Caco-2 (cell line): ENCODE measurements at regions not wholly inside any gene's neighbourhood (a gene's known extent, or its start where the extent isn't known, plus 50 kb on each side); places are given as distances from the start of the nearest gene placed in this dataset.

Experiments
- BruUV-seq: library from RNA; stranded (reverse); fragments of 400-500 nt; replicated peaks from 2 replicates; lab custom pipeline; 2021; lab: Mats Ljungman, UMichigan
- CTCF ChIA-PET: fragments of 300-600 bp; sonication (Branson Sonifier 250); formaldehyde crosslinking; loops from one replicate; lab custom pipeline; 2022; ENCODE audit warnings: antibody characterized with exemption; lab: Charles Lee
- POLR2A ChIA-PET: fragments of 300-600 bp; sonication (Branson Sonifier 250); formaldehyde crosslinking; loops from one replicate; lab custom pipeline; 2022; ENCODE audit warnings: antibody characterized with exemption; lab: Charles Lee
- DNase-seq, 2 experiments: peaks; one replicate each; pipeline versions ENCODE4 v3.0.0 to v3.0.0-alpha.2; 2020 to 2022
- H3K27me3 ChIP-seq: replicated peaks from 2 replicates; pipeline ENCODE4 v1.6.0; 2011; ENCODE audit warnings: low read length; ENCODE audit not compliant: control insufficient read depth, insufficient read depth
- H3K36me3 ChIP-seq: 2 replicates; pipeline ENCODE4 v1.5.1; 2011; ENCODE audit warnings: low read length; ENCODE audit not compliant: control insufficient read depth, insufficient read depth
- H3K4me1 ChIP-seq: fragments of 250-450 bp; sonication (Bioruptor Pico); 2 replicates; pipeline ENCODE4 v1.5.1; 2020; ENCODE audit warnings: mild to moderate bottlenecking
- H3K4me3 ChIP-seq: 2 replicates; pipeline ENCODE4 v1.5.1; 2011; ENCODE audit warnings: low read depth, mild to moderate bottlenecking, control low read depth, low read length
- H3K9me3 ChIP-seq: fragments of 250-450 bp; sonication (Bioruptor Pico); 2 replicates; pipeline ENCODE4 v1.5.1; 2020; ENCODE audit warnings: mild to moderate bottlenecking, moderate library complexity
- H3K27ac Mint-ChIP-seq: one replicate; pipeline ENCODE4 v1.8.0; 2022; ENCODE audit warnings: mixed read lengths; ENCODE audit not compliant: unreplicated experiment
- H3K27me3 Mint-ChIP-seq: one replicate; pipeline ENCODE4 v1.8.0; 2022; ENCODE audit warnings: mixed read lengths; ENCODE audit not compliant: insufficient read depth, unreplicated experiment
- H3K36me3 Mint-ChIP-seq: one replicate; pipeline ENCODE4 v1.8.0; 2022; ENCODE audit warnings: mild to moderate bottlenecking, mixed read lengths; ENCODE audit not compliant: insufficient read depth, unreplicated experiment
- H3K4me1 Mint-ChIP-seq: one replicate; pipeline ENCODE4 v1.8.0; 2022; ENCODE audit warnings: low read depth, mixed read lengths; ENCODE audit not compliant: unreplicated experiment
- H3K4me3 Mint-ChIP-seq: one replicate; pipeline ENCODE4 v1.8.0; 2022; ENCODE audit warnings: mild to moderate bottlenecking, moderate library complexity, mixed read lengths; ENCODE audit not compliant: unreplicated experiment
- H3K9me3 Mint-ChIP-seq: one replicate; pipeline ENCODE4 v1.8.0; 2022; ENCODE audit warnings: mixed read lengths; ENCODE audit not compliant: unreplicated experiment
- CTCF ChIP-seq, 2 experiments: fragments of 200-600 bp in 1 of 2; IDR thresholded peaks; 1 replicate in 1 of 2; 2 replicates in 1 of 2; pipeline versions ENCODE4 v1.5.1 to v1.8.0; 2011 to 2022; ENCODE audit warnings: antibody characterized with exemption in 1 of 2, control low read depth in 1 of 2, inconsistent platforms in 1 of 2, low read depth in 1 of 2, low read length in 1 of 2, mild to moderate bottlenecking in 1 of 2, moderate library complexity in 1 of 2; ENCODE audit not compliant: insufficient read depth in 1 of 2, severe bottlenecking in 1 of 2, unreplicated experiment in 1 of 2
- intact Hi-C: fragments of 100-400 bp; cut with micrococcal nuclease; formaldehyde crosslinking; loops from one replicate; pipeline ENCODE4 v1.10.0; 2022; ENCODE audit not compliant: unreplicated experiment

- no peak for DNase-seq
- CTCF ChIA-PET, result no interaction called here
- Mint-ChIP-seq H3K27me3 (no peaks in the 10 kb centered on the region), H3K27ac (no peak overlapping the region), H3K36me3 (no peaks in the 10 kb centered on the region), H3K4me3 (no peak overlapping the region), H3K9me3 (peaks cover 9% of the 10 kb centered on the region), H3K4me1 (no peaks in the 10 kb centered on the region)
- Histone ChIP-seq H3K27me3 (no peaks in the 10 kb centered on the region), H3K4me1 (no peaks in the 10 kb centered on the region), H3K4me3 (no peak overlapping the region), H3K36me3 (no peaks in the 10 kb centered on the region), H3K9me3 (no peaks in the 10 kb centered on the region)
- BruUV-seq, result no TSS peak
- intact Hi-C loops, result no loop called here
- TF ChIP-seq CTCF (IDR thresholded peaks at IDR 0.05; ENCODE audit: insufficient read depth in 1 of 2, low read depth in 1 of 2, low read length in 1 of 2, severe bottlenecking in 1 of 2, unreplicated experiment in 1 of 2), result no peak
- POLR2A ChIA-PET, result no interaction called here
These were observed 953.8 kb upstream of the GBE1 start for GRCh38 chr3:82715091-82715856.

DNA sequence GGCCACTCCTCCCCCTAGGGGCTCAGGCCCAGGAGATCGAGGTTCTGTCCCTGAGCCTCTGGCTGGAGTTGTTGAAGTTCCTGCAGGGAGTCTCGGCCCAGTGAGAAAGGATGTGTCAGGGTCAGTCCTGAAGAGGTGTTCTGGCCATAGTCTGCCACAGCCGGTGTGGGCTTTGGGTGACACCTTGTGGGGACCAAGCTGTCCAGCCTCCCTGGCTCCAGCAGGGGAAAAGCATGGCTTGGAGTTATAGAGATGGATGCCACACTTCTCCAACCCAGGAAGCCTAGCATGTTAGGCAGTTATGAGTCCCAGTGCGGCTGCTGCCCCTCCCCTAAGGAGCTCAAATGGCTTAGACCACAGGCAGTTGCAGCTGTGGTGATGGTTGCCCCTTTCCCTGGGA, 945.6 kb upstream of the GBE1 start:
- no peaks in the 10 kb centered on the region for H3K27me3 Mint-ChIP-seq
- POLR2A ChIA-PET, result no interaction called here
- no TSS peak for BruUV-seq
- no peak overlapping the region for H3K4me3 ChIP-seq
- peak in 1 of 2 experiments; percentile 18 for DNase-seq
- no peak overlapping the region for H3K27ac Mint-ChIP-seq
- CTCF ChIA-PET, result no interaction called here
- H3K4me1 ChIP-seq, result no peaks in the 10 kb centered on the region
- H3K4me1 Mint-ChIP-seq, result no peaks in the 10 kb centered on the region
- H3K36me3 ChIP-seq, result no peaks in the 10 kb centered on the region
- H3K9me3 ChIP-seq, result no peaks in the 10 kb centered on the region
- no peaks in the 10 kb centered on the region for H3K27me3 ChIP-seq
- no peaks in the 10 kb centered on the region for H3K9me3 Mint-ChIP-seq
- H3K4me3 Mint-ChIP-seq, result no peak overlapping the region
- no peaks in the 10 kb centered on the region for H3K36me3 Mint-ChIP-seq
- intact Hi-C loops, result no loop called here
- TF ChIP-seq CTCF (IDR thresholded peaks at IDR 0.05; ENCODE audit: insufficient read depth in 1 of 2, low read depth in 1 of 2, low read length in 1 of 2, severe bottlenecking in 1 of 2, unreplicated experiment in 1 of 2), result peak in 1 of 2 experiments; percentile 37

DNA sequence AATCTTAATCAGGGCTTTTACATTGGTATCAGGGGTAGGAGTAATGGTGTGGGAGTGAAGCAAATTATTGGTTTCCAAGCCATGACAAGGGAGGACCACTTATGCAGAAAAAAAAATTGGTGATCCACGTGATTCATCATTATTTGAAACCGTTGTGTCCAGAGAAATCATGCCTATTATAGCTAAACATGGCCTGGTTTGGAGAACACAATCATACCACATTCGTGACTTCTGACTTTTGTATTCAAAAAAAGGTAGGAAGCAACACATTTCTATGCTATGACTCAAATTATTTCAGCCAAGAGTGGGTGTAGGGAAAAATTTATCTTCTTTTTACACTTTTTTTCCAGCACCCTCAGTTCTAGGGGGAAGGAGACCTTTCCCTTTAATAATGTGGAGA, 924.3 kb upstream of the GBE1 start:
- no peaks in the 10 kb centered on the region for H3K4me1 Mint-ChIP-seq
- H3K36me3 Mint-ChIP-seq, result no peaks in the 10 kb centered on the region
- POLR2A ChIA-PET, result no interaction called here
- Histone ChIP-seq H3K4me1 (no peaks in the 10 kb centered on the region), H3K36me3 (no peaks in the 10 kb centered on the region), H3K9me3 (no peaks in the 10 kb centered on the region), H3K4me3 (no peak overlapping the region), H3K27me3 (no peaks in the 10 kb centered on the region)
- H3K27ac Mint-ChIP-seq, result no peak overlapping the region
- CTCF ChIA-PET, result no interaction called here
- no peak for TF ChIP-seq CTCF (IDR thresholded peaks at IDR 0.05; ENCODE audit: insufficient read depth in 1 of 2, low read depth in 1 of 2, low read length in 1 of 2, severe bottlenecking in 1 of 2, unreplicated experiment in 1 of 2)
- no peak overlapping the region for H3K4me3 Mint-ChIP-seq
- no peaks in the 10 kb centered on the region for H3K27me3 Mint-ChIP-seq
- DNase-seq, result no peak
- intact Hi-C loops, result no loop called here
- no peaks in the 10 kb centered on the region for H3K9me3 Mint-ChIP-seq
- BruUV-seq, result no TSS peak
